Adrenal gland (tissue), 5 donors: ENCODE measurements at regions not wholly inside any gene's neighbourhood (a gene's known extent, or its start where the extent isn't known, plus 50 kb on each side); places are given as distances from the start of the nearest gene placed in this dataset.

Experiments
- CTCF ChIP-seq, 6 experiments: fragments of 450-650 bp in 4 of 6; fragments of 200-600 bp in 2 of 6; sonication (generic) in 1 of 6; IDR thresholded peaks; 1 replicate in 5 of 6; 2 replicates in 1 of 6; pipeline versions ENCODE4 v1.5.1 to v1.8.0; 2016 to 2021; ENCODE audit warnings: antibody characterized with exemption in 6 of 6, mild to moderate bottlenecking in 2 of 6, moderate library complexity in 1 of 6
- POLR2A ChIP-seq, 2 donors: fragments of 450-650 bp; IDR thresholded peaks; one replicate each; pipeline ENCODE4 v1.6.1; 2017; ENCODE audit warnings: antibody characterized with exemption in 2 of 2, mild to moderate bottlenecking in 2 of 2, moderate library complexity in 1 of 2
- donor health status: DM: no; HTN: no; CAD: no.

GRCh38 chr20:6993011-6993410 lies 225.5 kb downstream of the BMP2 start:
- TF ChIP-seq CTCF (IDR thresholded peaks at IDR 0.05), result no peak
- no peak for TF ChIP-seq POLR2A (IDR thresholded peaks at IDR 0.05)
